Posterior vena cava (tissue), 2 donors: ENCODE measurements at regions not wholly inside any gene's neighbourhood (a gene's known extent, or its start where the extent isn't known, plus 50 kb on each side); places are given as distances from the start of the nearest gene placed in this dataset.
"Not testable (repeated sequence)": the region's sequence is repeated elsewhere in the genome, so short reads cannot be mapped to it uniquely, and the experiment has no call there.

ENCODE experiments used
- DNase-seq: peaks from one replicate; pipeline ENCODE4 v3.0.0-alpha.2; 2020; ENCODE audit warnings: low spot score
- intact Hi-C, 2 donors: fragments of 100-400 bp; cut with DNase I; formaldehyde crosslinking; loops; one replicate each; pipeline versions ENCODE4 v1.14.1 to v1.14.2; 2022 to 2023
- donor health status: DM: yes; HTN: yes; CAD: no.
- donor health status: DM: yes; HTN: yes; CAD: no.

GRCh38 chr2:88396209-88396608 lies 56.3 kb downstream of the FOXI3 start:
- DNase-seq = no peak
- intact Hi-C loops = no loop called here

GRCh38 chr2:88377641-88377991 lies 74.9 kb downstream of the FOXI3 start:
- intact Hi-C loops = no loop called here
- no peak for DNase-seq

DNA sequence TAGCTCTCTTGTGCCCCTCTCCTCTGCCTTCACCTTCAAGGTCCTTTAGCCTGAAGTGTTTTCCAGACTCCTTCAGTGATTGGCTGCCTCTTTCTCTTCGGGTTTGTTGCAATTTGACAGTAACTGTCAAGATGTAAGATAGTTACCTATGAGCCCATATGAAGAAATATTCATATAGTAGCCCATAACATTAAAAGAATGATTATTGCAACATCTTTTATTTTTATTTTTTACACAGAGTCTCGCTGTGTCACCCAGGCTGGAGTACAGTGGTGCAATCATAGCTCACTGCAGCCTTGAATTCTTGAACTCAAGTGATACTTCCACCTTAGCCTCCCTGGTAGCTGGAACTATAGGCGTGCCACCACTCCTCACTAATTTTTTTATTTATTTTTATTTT lies 80.5 kb downstream of the FOXI3 start:
- intact Hi-C loops = no loop called here
- no peak for DNase-seq

DNA sequence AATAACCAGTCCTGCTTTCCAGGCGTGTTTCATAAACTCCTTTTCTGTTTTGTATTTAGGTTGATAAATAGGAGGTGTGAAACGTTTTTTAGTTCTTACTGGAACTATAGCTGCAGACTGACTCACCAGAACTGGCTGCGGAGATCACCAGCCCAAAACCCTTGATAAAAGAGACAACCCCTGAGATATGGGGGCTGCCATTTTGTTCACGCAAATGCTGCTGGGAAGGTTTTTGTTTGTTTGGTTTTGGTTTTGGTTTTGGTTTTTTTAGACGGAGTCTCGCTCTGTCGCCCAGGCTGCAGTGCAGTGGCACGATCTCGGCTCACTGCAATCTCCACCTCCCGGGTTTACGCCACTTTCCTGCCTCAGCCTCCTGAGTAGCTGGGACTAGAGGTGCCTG lies 87.1 kb downstream of the FOXI3 start:
- DNase-seq = not testable (repeated sequence)
- intact Hi-C loops = loop anchor here in 1 of 2 donors (5.0 kb wide), 1 partner anchor 1442 kb away; no protein-coding TSS in a partner anchor

DNA sequence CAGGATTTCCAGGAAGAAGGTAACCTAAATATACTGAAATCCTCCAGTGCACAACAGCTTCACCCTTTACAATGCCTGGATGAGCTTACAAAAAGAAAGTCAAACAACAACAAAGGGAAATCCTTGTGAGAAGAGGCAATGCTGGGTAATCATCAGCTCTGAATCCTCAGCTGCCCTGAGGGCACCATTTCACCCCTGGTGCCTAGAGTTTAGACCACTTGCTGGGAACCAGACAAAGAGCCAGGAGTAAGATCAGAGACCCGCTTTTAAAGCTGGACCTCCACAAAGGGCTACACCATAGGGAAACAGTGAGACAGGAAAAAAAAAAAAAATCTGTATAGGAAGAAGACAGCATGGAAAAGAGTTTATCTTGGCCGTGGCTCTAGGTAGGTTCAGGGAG lies 97.0 kb downstream of the FOXI3 start:
- intact Hi-C loops = no loop called here

GRCh38 chr2:88351249-88351601 lies 101.3 kb downstream of the FOXI3 start:
- no peak for DNase-seq
- intact Hi-C loops = no loop called here

More for the DNA sequence above, 97.0 kb downstream of the FOXI3 start:
- DNase-seq = no peak

DNA sequence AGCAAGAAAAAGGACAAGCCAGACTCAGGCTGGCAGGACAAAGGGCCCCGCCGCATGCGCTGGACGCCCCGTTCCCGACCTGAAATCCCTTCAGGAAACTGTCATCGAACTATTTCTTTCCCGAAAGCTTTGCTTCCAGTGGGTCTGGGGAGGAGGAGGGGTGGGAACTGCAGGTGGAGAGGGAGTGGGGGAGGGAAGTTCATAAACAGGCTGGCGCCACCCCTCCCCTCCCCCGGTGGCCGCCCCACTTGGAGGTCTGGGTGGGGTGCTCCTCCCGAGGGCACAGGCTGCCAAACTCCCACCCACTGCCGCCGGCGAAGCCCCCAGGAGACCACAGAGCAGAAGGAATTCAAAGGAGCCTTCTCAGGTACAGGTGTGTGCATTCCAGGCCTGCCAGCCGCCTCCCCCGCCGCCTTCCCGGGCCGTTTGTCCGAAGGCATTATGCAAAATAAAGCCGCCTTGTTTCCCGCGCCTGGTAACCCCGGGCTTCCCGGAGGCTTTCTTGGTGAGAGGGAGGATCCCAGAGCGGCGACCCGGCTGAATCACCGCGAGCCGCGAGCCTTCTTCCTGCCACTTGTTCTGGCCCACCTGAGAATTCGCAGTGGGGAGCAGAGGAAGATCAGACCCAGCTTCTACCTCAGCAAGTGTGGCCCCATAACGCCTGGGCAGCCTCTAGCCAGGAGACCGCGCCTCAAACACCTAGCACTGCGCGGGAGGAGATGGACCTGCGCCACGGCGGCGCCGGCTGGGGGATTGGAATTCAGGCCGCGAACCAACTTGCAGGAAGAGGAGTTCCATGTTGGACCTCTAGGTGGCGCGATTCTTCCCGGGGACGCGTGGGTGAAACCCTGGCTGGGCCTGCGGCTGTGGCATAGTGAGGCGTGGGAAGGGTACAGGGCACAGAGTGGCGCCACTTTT lies 101.9 kb downstream of the FOXI3 start:
- DNase-seq = peak; percentile 88
- intact Hi-C loops = no loop called here

DNA sequence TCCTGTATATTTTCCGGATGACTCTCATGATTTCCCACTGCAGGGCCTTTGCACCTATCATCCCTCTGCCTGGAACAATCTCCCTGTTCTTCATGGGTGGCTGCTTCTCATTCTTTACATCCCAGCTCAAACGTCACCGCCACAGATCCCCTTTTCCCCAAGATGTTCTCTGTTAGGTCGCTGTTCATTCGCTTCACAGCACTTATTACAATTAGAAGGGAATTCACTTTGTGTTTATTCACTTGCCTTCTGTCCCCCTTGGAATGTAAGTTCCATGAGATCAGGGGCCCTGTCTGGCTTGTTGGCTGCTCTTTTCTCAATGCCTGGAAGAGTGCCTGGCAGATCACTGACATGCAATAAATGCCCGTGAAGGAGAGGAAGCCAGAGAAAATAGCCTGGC lies 106.7 kb downstream of the FOXI3 start:
- intact Hi-C loops = no loop called here
- no peak for DNase-seq

DNA sequence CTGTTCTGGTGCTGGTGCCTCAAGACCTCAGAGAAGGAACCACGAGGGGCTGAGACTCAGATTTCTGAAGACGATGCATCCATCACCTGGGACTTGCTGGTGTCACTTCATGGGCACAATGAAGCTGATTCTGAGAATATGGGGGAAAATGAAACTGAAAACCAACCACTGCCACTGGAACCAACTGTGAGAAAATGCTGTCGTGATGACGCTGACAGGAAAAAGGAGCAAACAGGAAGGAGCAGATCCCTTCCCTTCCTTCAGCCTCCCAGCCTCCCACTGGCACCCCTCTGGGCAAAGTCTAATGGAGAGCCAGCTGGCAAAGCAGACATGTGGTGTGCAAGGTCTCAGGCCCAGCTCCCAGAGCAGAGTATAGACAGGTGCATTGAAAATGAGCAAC lies 109.7 kb downstream of the FOXI3 start:
- DNase-seq = no peak
- intact Hi-C loops = no loop called here

DNA sequence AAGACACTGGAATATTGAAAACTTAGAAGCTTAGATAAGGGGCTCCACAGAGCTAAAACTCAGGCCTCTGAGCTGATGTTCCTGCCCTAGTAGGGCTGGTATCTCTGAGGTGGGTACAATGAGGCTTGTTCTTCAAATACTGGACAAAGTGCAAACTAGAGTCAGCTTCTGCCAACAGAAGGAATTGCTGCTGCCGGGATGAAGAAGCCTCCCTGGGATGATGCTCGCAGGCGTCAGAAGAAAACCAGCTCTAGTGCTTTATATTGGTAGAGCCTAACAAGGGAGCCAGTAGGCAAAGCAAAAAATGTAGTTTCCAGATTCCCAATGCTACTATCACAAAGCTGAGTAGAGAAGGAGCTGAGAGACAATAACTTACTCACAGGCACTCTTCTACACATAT lies 118.1 kb downstream of the FOXI3 start:
- intact Hi-C loops = no loop called here
- DNase-seq = no peak

DNA sequence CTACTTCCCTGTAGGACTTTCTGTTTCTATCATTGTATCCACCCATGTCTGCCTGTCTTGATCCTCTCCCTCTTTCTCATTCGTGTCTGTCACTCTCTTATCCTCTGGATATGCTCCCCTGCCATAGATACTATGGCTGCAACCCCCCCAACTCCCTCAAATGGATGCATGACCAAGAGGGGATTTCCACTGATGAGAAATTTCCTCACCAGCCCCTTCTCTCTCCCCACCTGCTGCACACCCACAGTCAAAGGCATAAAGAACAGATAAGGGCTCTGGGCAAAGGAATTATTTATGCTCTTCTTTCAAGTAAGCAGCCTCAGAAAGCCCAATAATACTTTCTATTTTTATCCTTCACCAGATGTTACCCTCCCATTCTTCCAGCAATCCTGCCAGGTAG lies 121.3 kb downstream of the FOXI3 start:
- intact Hi-C loops = no loop called here
- DNase-seq = no peak

- DNase-seq = no peak
- intact Hi-C loops = no loop called here
Observed at GRCh38 chr2:88329815-88330603, 122.5 kb downstream of the FOXI3 start.

DNA sequence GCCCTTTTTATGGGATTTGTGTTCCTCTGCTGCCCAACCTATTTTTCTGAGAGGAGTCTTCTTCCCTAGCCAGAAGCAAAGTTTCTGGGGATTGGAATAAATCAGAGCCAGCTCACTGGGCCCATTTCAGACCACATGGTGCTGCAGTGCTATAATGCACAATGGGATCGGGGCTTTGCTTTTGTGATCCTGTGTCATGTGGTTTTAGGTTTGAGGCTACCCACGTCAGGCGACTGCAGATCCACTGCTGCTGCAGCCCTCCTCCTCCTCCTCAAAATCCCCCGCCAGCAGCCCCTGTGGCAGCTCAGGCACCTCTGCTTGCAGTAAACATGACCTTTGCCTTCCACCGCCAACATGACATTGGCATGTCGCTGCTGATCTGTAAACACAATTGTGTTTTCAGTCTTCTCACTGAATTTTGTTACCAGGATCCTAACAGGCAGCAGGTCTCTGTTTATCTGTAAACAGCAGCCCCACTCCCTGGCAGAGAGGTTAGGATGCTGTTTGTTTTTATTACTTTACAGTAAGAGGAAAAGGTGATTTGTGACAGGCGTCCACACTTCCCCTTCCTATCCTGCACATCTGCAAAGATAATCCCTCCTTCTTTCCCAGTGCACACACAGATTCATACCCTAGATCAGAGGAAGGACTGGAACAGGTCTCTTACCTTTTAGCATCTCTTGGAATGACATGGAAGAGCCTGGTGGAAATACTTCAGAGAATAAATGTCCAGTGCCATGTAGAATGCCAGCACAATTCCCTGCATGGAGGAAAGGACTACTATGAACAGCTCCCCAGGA lies 130.8 kb downstream of the FOXI3 start:
- no peak for DNase-seq
- intact Hi-C loops = no loop called here

- intact Hi-C loops = no loop called here
- no peak for DNase-seq
Observed at GRCh38 chr2:88320076-88320773, 132.3 kb downstream of the FOXI3 start.

DNA sequence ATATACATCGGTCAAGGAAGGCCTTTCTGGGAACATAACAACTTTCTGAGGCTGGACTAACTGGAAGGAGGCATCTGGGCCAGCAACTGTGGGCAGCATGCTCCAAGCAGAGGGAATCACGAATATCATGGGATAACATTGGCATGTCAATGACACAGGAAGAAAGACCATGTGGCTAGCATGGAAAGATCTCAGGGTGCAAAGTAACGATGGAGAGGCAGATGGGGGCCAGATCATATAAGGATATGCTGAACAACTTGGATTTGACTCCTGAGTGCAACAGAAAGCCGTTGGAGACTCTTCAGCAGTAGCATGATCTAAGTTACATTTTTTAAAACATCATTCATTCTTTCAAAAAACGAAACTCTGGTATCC lies 133.6 kb downstream of the FOXI3 start:
- intact Hi-C loops = no loop called here
- no peak for DNase-seq

DNA sequence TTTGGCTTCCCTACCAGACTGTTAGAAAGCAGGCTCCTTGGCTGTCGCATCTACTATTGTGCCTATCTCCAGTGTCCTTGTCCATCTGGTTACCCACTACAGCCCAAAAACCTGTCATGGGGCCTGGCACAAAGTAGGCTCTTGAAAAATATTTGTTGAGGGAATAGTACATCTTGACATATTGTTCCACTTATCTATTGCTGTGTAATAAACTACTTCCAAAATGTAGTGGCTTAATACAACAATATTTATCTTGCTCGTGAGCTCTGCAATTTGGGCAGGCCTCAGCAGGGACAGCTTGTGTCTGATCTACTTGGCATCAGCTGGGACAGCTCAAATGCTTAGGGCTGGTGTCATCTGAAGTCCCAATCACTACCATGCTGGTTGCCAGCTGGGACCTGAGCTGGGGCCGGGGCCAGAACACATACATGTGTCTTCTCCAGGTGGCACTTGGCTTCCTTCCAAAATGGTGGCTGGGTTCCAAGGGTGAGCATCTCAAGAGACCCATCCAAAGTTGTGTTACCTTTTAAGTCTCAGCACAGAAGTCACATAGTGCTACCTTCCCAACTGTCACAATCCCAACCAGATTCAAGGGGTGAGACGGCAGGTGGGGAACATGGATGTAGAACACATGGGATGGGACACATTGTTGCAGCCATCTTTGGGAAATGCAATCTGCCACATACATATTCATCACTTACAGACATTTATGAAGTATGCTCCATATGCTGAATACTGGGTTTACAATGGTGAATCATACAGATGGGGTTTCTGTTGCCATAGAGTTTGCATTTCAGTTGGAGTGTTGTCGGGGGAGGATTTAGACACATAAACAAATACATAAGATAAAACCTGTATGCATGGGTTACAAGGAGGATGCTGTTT lies 134.2 kb downstream of the FOXI3 start:
- DNase-seq = no peak
- intact Hi-C loops = no loop called here

- no peak for DNase-seq
- intact Hi-C loops = no loop called here
Observed at GRCh38 chr2:88310787-88311186, 140.6 kb downstream of the THNSL2 start.

- DNase-seq = no peak
- intact Hi-C loops = no loop called here
Observed at GRCh38 chr2:88307817-88308216, 137.7 kb downstream of the THNSL2 start.
